Neuronal stem cell (in vitro differentiated cells): ENCODE measurements at regions not wholly inside any gene's neighbourhood (a gene's known extent, or its start where the extent isn't known, plus 50 kb on each side); places are given as distances from the start of the nearest gene placed in this dataset.

Source experiments
- DNase-seq: peaks from one replicate; pipeline ENCODE4 v3.0.0-alpha.2; 2013; ENCODE audit warnings: low spot score
- H2AFZ ChIP-seq: one replicate; pipeline ENCODE4 v1.6.1; 2013; ENCODE audit warnings: mild to moderate bottlenecking, low read length, inconsistent platforms
- H2AK5ac ChIP-seq: 2 replicates; pipeline ENCODE4 v1.6.1; 2013; ENCODE audit warnings: low read depth, mild to moderate bottlenecking, inconsistent platforms, low read length, moderate library complexity, mixed read lengths
- H2BK120ac ChIP-seq: 2 replicates; pipeline ENCODE4 v1.6.1; 2013; ENCODE audit warnings: low read depth, mild to moderate bottlenecking, inconsistent platforms, low read length, moderate library complexity, mixed read lengths
- H2BK12ac ChIP-seq: one replicate; pipeline ENCODE4 v1.6.1; 2013; ENCODE audit warnings: low read length, inconsistent platforms
- H2BK15ac ChIP-seq: 2 replicates; pipeline ENCODE4 v1.6.1; 2013; ENCODE audit warnings: mild to moderate bottlenecking, low read length, inconsistent platforms, mixed read lengths
- H2BK5ac ChIP-seq: one replicate; pipeline ENCODE4 v1.6.1; 2013; ENCODE audit warnings: inconsistent platforms, mild to moderate bottlenecking, low read length, moderate library complexity
- H3K14ac ChIP-seq: one replicate; pipeline ENCODE4 v1.6.1; 2013; ENCODE audit warnings: low read length, inconsistent platforms
- H3K18ac ChIP-seq: 2 replicates; pipeline ENCODE4 v1.6.1; 2013; ENCODE audit warnings: low read length, inconsistent platforms
- H3K23ac ChIP-seq: 2 replicates; pipeline ENCODE4 v1.6.1; 2013; ENCODE audit warnings: low read depth, mild to moderate bottlenecking, mixed read lengths, low read length, inconsistent platforms; ENCODE audit not compliant: poor library complexity
- H3K27ac ChIP-seq: replicated peaks from 3 replicates; pipeline ENCODE4 v1.5.1; 2013; ENCODE audit warnings: low read length, inconsistent platforms
- H3K27me3 ChIP-seq, 3 experiments: 2 replicates each; pipeline ENCODE4 v1.6.1; 2013; ENCODE audit warnings: low read length in 3 of 3, mild to moderate bottlenecking in 2 of 3, inconsistent platforms in 1 of 3, low read depth in 1 of 3, mixed read lengths in 1 of 3, moderate library complexity in 1 of 3; ENCODE audit not compliant: control insufficient read depth in 3 of 3, insufficient read depth in 3 of 3
- H3K36me3 ChIP-seq, 2 donors: replicated peaks in 1 of 2; 2 replicates each; pipeline ENCODE4 v1.6.1; 2013; ENCODE audit warnings: low read length in 2 of 2; ENCODE audit not compliant: control insufficient read depth in 2 of 2, insufficient read depth in 2 of 2
- H3K4ac ChIP-seq: 2 replicates; pipeline ENCODE4 v1.6.1; 2013; ENCODE audit warnings: inconsistent platforms, mild to moderate bottlenecking, low read length, moderate library complexity
- H3K4me1 ChIP-seq, 2 donors: 1 replicate in 1 of 2; 2 replicates in 1 of 2; pipeline ENCODE4 v1.6.1; 2013; ENCODE audit warnings: low read length in 2 of 2, low read depth in 1 of 2; ENCODE audit not compliant: control insufficient read depth in 2 of 2, insufficient read depth in 1 of 2
- H3K4me2 ChIP-seq: one replicate; pipeline ENCODE4 v1.6.1; 2013; ENCODE audit warnings: mild to moderate bottlenecking, low read length, inconsistent platforms; ENCODE audit not compliant: insufficient read depth, poor library complexity, severe bottlenecking
- H3K4me3 ChIP-seq, 2 donors: 2 replicates each; pipeline ENCODE4 v1.5.1; 2013; ENCODE audit warnings: low read length in 2 of 2, mild to moderate bottlenecking in 2 of 2, inconsistent platforms in 1 of 2, moderate library complexity in 1 of 2
- H3K79me1 ChIP-seq: one replicate; pipeline ENCODE4 v1.6.1; 2013; ENCODE audit warnings: low read depth, mild to moderate bottlenecking, inconsistent platforms, low read length, moderate library complexity
- H3K9ac ChIP-seq: one replicate; pipeline ENCODE4 v1.6.1; 2013; ENCODE audit warnings: mild to moderate bottlenecking, low read depth, low read length, inconsistent platforms; ENCODE audit not compliant: poor library complexity
- H3K9me3 ChIP-seq, 2 donors: replicated peaks in 1 of 2; 2 replicates each; pipeline versions ENCODE3 to v1.6.1; 2013; ENCODE audit warnings: low read length in 2 of 2, mild to moderate bottlenecking in 2 of 2, inconsistent platforms in 1 of 2, low read depth in 1 of 2, mixed read lengths in 1 of 2, moderate library complexity in 1 of 2; ENCODE audit not compliant: control insufficient read depth in 2 of 2, insufficient read depth in 1 of 2
- H4K8ac ChIP-seq: one replicate; pipeline ENCODE4 v1.6.1; 2013; ENCODE audit warnings: low read depth, mild to moderate bottlenecking, inconsistent platforms, low read length, moderate library complexity
- H4K91ac ChIP-seq: one replicate; pipeline ENCODE4 v1.6.1; 2013; ENCODE audit warnings: low read length, low read depth, mild to moderate bottlenecking, inconsistent platforms; ENCODE audit not compliant: poor library complexity
- WGBS, 2 donors: extraction: QIAGEN DNeasy Blood & Tissue Kit; methylation state at CpG; one replicate each; pipeline ENCODE4 v1.1.7; 2013; ENCODE audit warnings: missing lambda C conversion rate in 2 of 2, mixed read lengths in 1 of 2; ENCODE audit not compliant: insufficient read length in 2 of 2, insufficient replicate concordance in 1 of 2; ENCODE audit errors: extremely low coverage in 2 of 2; 5-methylcytosine and 5-hydroxymethylcytosine counted together

GRCh38 chr3:34145796-34146195 lies 347.4 kb downstream of the PDCD6IP start:
- H2BK12ac ChIP-seq: no peak overlapping the region
- H4K91ac ChIP-seq: no peak overlapping the region
- no peak overlapping the region for H3K23ac ChIP-seq
- H3K4me1 ChIP-seq: peaks cover 0 to 13% of the 10 kb centered on the region in 2 donors
- H3K18ac ChIP-seq: no peak overlapping the region
- no peaks in the 10 kb centered on the region for H3K27me3 ChIP-seq
- H3K14ac ChIP-seq: no peak overlapping the region
- H3K4me3 ChIP-seq: no peak overlapping the region
- DNase-seq: no peak
- H3K9ac ChIP-seq: no peak overlapping the region
- no CpG with 5 or more reads among the region's 3 CpGs for WGBS, 2 donors
- H2BK15ac ChIP-seq: no peak overlapping the region
- no peaks in the 10 kb centered on the region for H3K79me1 ChIP-seq
- no peaks in the 10 kb centered on the region for H3K36me3 ChIP-seq
- H3K27ac ChIP-seq: no peak overlapping the region
- H3K4me2 ChIP-seq: no peak overlapping the region
- no peak overlapping the region for H3K4ac ChIP-seq
- H2BK5ac ChIP-seq: no peak overlapping the region
- H2AK5ac ChIP-seq: no peak overlapping the region
- no peaks in the 10 kb centered on the region for H3K9me3 ChIP-seq
- no peak overlapping the region for H4K8ac ChIP-seq
- H2AFZ ChIP-seq: peak overlapping the region; percentile 65
- H2BK120ac ChIP-seq: no peak overlapping the region

DNA sequence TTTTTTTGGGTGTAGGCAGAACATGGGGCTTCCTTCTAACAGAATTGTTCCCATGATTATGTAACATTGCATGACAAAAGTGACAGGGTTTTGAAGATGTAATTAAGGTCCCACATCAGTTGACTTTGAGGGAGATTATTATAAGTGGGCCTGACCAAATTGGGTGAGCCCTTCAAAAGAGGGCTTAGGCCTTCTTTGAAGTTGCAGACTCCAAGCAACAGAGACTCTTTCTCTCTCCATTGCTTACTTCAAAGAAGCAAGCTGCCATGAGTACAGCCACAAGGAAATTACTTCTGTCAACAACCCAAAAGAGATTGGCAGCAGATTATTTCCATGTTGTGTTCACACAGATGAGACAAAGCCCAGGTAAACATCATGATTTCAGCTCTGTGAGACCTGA lies 348.2 kb downstream of the PDCD6IP start:
- H3K9me3 ChIP-seq: no peaks in the 10 kb centered on the region
- no peak overlapping the region for H2BK5ac ChIP-seq
- no peak overlapping the region for H3K4ac ChIP-seq
- H2AFZ ChIP-seq: peak overlapping the region; percentile 27
- H4K8ac ChIP-seq: no peak overlapping the region
- H3K14ac ChIP-seq: no peak overlapping the region
- H4K91ac ChIP-seq: no peak overlapping the region
- no peak for DNase-seq
- no peak overlapping the region for H2AK5ac ChIP-seq
- H3K79me1 ChIP-seq: no peaks in the 10 kb centered on the region
- H2BK15ac ChIP-seq: no peak overlapping the region
- H2BK12ac ChIP-seq: no peak overlapping the region
- no peak overlapping the region for H3K9ac ChIP-seq
- H3K23ac ChIP-seq: no peak overlapping the region
- H3K4me3 ChIP-seq: no peak overlapping the region
- H3K4me2 ChIP-seq: no peak overlapping the region
- H3K4me1 ChIP-seq: peaks cover 0 to 13% of the 10 kb centered on the region in 2 donors
- no peak overlapping the region for H3K27ac ChIP-seq
- H2BK120ac ChIP-seq: no peak overlapping the region
- H3K18ac ChIP-seq: no peak overlapping the region
- no peaks in the 10 kb centered on the region for H3K36me3 ChIP-seq
- no peaks in the 10 kb centered on the region for H3K27me3 ChIP-seq

- Histone ChIP-seq H3K18ac (no peak overlapping the region), H4K91ac (no peak overlapping the region), H2BK15ac (no peak overlapping the region), H3K4me1 (peaks cover 0 to 11% of the 10 kb centered on the region in 2 donors), H3K23ac (no peak overlapping the region), H3K9ac (no peak overlapping the region), H3K79me1 (no peaks in the 10 kb centered on the region), H3K36me3 (no peaks in the 10 kb centered on the region), H3K27me3 (no peaks in the 10 kb centered on the region), H3K27ac (no peak overlapping the region), H3K4me2 (no peak overlapping the region), H3K9me3 (no peaks in the 10 kb centered on the region), H2BK12ac (no peak overlapping the region), H2AFZ (no peak overlapping the region), H3K14ac (no peak overlapping the region), H2BK5ac (no peak overlapping the region), H2AK5ac (no peak overlapping the region), H4K8ac (no peak overlapping the region), H3K4ac (no peak overlapping the region), H2BK120ac (no peak overlapping the region), H3K4me3 (no peak overlapping the region)
- DNase-seq: no peak
- no CpG with 5 or more reads among the region's 3 CpGs for WGBS, 2 donors
Measured at GRCh38 chr3:34150992-34151391, 352.6 kb downstream of the PDCD6IP start.

GRCh38 chr3:34152656-34153055 lies 354.2 kb downstream of the PDCD6IP start:
- no peak overlapping the region for H2BK120ac ChIP-seq
- no peak overlapping the region for H4K8ac ChIP-seq
- DNase-seq: no peak
- no CpG with 5 or more reads among the region's 5 CpGs for WGBS, 2 donors
- peaks cover 0 to 9% of the 10 kb centered on the region in 2 donors for H3K4me1 ChIP-seq
- peak overlapping the region; percentile 82 for H2AK5ac ChIP-seq
- H3K14ac ChIP-seq: no peak overlapping the region
- H3K79me1 ChIP-seq: no peaks in the 10 kb centered on the region
- no peaks in the 10 kb centered on the region for H3K27me3 ChIP-seq
- H3K27ac ChIP-seq: no peak overlapping the region
- no peaks in the 10 kb centered on the region for H3K9me3 ChIP-seq
- no peak overlapping the region for H2AFZ ChIP-seq
- no peak overlapping the region for H3K4me2 ChIP-seq
- H3K36me3 ChIP-seq: no peaks in the 10 kb centered on the region
- no peak overlapping the region for H3K4ac ChIP-seq
- H4K91ac ChIP-seq: no peak overlapping the region
- no peak overlapping the region for H3K23ac ChIP-seq
- H2BK12ac ChIP-seq: no peak overlapping the region
- no peak overlapping the region for H3K9ac ChIP-seq
- no peak overlapping the region for H2BK15ac ChIP-seq
- H2BK5ac ChIP-seq: no peak overlapping the region
- H3K18ac ChIP-seq: no peak overlapping the region
- peak overlapping the region in 1 of 2 donors; percentile 46 for H3K4me3 ChIP-seq
